Calu3 (cell line): ENCODE measurements at regions not wholly inside any gene's neighbourhood (a gene's known extent, or its start where the extent isn't known, plus 50 kb on each side); places are given as distances from the start of the nearest gene placed in this dataset.

Experiments used
- BruUV-seq: library from RNA; stranded (reverse); fragments of 400-500 nt; replicated peaks from 2 replicates; lab custom pipeline; 2021; lab: Mats Ljungman, UMichigan
- CTCF ChIA-PET: fragments of 300-600 bp; sonication (Branson Sonifier 250); formaldehyde crosslinking; loops from one replicate; lab custom pipeline; 2022; ENCODE audit warnings: antibody characterized with exemption; lab: Charles Lee
- DNase-seq: peaks from one replicate; pipeline ENCODE4 v3.0.0; 2022
- H3K27ac Mint-ChIP-seq: one replicate; pipeline ENCODE4 v1.8.0; 2022; ENCODE audit warnings: mixed read lengths; ENCODE audit not compliant: unreplicated experiment
- H3K27me3 Mint-ChIP-seq: one replicate; pipeline ENCODE4 v1.8.0; 2022; ENCODE audit warnings: mixed read lengths; ENCODE audit not compliant: unreplicated experiment
- H3K36me3 Mint-ChIP-seq: one replicate; pipeline ENCODE4 v1.8.0; 2022; ENCODE audit warnings: mild to moderate bottlenecking, moderate library complexity, mixed read lengths; ENCODE audit not compliant: insufficient read depth, unreplicated experiment
- H3K4me1 Mint-ChIP-seq: one replicate; pipeline ENCODE4 v1.8.0; 2022; ENCODE audit warnings: mild to moderate bottlenecking, low read depth, mixed read lengths; ENCODE audit not compliant: unreplicated experiment
- H3K4me3 Mint-ChIP-seq: one replicate; pipeline ENCODE4 v1.8.0; 2022; ENCODE audit warnings: mild to moderate bottlenecking, low read depth, moderate library complexity, mixed read lengths; ENCODE audit not compliant: unreplicated experiment
- H3K9me3 Mint-ChIP-seq: one replicate; pipeline ENCODE4 v1.8.0; 2022; ENCODE audit warnings: low read depth, mixed read lengths; ENCODE audit not compliant: unreplicated experiment
- intact Hi-C: fragments of 100-400 bp; cut with micrococcal nuclease; formaldehyde crosslinking; loops from one replicate; pipeline ENCODE4 v1.10.0; 2022; ENCODE audit not compliant: unreplicated experiment
- TF ChIP-seq, protein P1 (sequence below): fragments of 200-600 bp; IDR thresholded peaks from one replicate; pipeline ENCODE4 v1.8.0; 2022; ENCODE audit warnings: antibody characterized with exemption; ENCODE audit not compliant: unreplicated experiment

DNA sequence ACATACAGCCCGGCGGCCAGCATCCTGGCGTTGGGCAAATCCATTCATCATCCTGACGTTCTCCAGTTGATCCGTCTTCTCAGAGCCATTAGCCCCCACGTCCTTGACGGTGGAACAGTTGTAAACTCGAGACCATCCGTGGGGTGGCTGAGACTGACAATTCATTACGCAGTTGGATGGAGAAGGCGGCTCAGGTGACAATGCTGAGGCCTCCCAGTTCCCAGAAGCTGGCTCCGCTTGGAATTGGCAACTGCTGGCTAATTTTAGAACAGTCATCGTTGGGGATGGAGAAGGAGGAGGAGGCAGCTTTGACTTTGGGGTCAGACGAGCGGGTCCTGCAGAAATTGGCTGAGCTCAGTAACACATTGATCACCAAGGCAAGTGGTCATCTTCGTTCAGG, 186.5 kb downstream of the PHETA1 start:
- H3K9me3 Mint-ChIP-seq, result no peaks in the 10 kb centered on the region
- TF ChIP-seq, protein P1, sequence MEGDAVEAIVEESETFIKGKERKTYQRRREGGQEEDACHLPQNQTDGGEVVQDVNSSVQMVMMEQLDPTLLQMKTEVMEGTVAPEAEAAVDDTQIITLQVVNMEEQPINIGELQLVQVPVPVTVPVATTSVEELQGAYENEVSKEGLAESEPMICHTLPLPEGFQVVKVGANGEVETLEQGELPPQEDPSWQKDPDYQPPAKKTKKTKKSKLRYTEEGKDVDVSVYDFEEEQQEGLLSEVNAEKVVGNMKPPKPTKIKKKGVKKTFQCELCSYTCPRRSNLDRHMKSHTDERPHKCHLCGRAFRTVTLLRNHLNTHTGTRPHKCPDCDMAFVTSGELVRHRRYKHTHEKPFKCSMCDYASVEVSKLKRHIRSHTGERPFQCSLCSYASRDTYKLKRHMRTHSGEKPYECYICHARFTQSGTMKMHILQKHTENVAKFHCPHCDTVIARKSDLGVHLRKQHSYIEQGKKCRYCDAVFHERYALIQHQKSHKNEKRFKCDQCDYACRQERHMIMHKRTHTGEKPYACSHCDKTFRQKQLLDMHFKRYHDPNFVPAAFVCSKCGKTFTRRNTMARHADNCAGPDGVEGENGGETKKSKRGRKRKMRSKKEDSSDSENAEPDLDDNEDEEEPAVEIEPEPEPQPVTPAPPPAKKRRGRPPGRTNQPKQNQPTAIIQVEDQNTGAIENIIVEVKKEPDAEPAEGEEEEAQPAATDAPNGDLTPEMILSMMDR, result no peak
- H3K27ac Mint-ChIP-seq, result no peak overlapping the region
- H3K4me3 Mint-ChIP-seq, result no peak overlapping the region
- no TSS peak for BruUV-seq
- no peak for DNase-seq
- H3K4me1 Mint-ChIP-seq, result no peaks in the 10 kb centered on the region
- H3K36me3 Mint-ChIP-seq, result no peaks in the 10 kb centered on the region
- CTCF ChIA-PET, result no interaction called here
- intact Hi-C loops, result no loop called here
- H3K27me3 Mint-ChIP-seq, result peaks cover 99% of the 10 kb centered on the region

DNA sequence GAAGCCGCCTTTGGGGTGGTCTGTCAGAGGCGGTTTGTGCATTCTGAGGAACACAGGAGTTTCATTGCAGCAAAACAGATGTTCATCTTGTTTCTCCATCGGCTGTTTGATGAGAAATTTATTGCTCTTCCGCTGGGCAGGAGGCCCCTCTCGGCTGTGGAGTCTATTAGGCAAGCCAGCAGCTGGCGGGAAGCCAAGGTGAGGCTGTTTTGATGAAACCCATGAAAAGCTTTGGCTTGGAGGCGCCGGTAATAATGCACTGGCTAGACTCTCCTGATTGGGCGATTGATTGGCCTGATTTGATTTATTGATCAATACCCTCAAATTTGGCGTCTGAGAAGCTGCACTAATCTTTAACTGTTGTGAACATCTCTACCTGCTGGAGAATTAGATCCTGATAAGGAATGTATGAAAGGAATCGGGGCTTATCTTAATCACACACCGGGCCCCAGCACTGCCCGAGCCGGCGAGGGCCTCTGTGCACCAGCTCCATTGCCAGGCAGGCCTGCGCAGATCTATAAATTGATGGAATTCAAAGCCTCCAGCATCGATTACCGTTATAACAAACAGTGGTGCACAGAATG, 187.7 kb downstream of the PHETA1 start:
- CTCF ChIA-PET, result no interaction called here
- no peaks in the 10 kb centered on the region for H3K4me1 Mint-ChIP-seq
- TF ChIP-seq, protein P1, result no peak

DNA sequence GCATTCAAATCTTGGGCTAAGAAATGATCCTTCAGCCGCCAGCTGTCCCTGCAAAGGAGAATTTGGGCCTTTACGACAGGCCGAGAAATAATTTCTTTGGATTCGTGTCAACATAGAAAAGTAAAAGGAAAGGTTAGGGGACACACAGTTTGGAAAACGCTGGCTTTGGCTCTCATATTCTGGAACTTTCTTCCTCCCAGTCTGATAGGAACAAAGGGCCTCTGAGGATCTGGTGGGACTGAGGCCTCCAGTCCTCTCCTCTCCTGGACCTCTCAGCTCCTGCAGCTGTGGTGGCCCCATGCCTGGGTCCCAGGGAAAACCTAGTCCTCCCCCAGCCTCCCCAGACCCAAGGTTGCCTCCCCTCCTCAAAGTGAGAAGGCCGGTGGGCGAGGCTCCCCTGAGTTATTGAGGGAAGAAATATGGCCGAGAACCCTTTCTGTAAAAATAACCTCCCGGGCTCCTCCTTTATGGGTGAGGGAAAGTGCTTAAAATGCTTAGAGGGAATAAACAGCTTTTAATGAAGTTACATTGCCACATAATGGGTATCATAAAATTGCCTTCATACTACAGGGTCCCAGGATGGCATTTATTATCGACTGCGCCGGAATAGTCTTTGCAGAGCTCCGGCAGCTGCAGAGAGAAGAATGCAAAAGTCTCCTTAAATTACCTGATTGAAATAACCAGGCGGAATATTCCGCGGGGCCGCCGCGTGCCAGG, 188.3 kb downstream of the PHETA1 start:
- Mint-ChIP-seq H3K4me3 (no peak overlapping the region), H3K4me1 (no peaks in the 10 kb centered on the region)
- DNase-seq, result no peak

More for the DNA sequence above, 187.7 kb downstream of the PHETA1 start:
- Mint-ChIP-seq H3K27me3 (peaks cover 99% of the 10 kb centered on the region), H3K4me3 (no peak overlapping the region), H3K27ac (no peak overlapping the region), H3K36me3 (no peaks in the 10 kb centered on the region), H3K9me3 (no peaks in the 10 kb centered on the region)
- no peak for DNase-seq
- intact Hi-C loops, result no loop called here
- no TSS peak for BruUV-seq

DNA sequence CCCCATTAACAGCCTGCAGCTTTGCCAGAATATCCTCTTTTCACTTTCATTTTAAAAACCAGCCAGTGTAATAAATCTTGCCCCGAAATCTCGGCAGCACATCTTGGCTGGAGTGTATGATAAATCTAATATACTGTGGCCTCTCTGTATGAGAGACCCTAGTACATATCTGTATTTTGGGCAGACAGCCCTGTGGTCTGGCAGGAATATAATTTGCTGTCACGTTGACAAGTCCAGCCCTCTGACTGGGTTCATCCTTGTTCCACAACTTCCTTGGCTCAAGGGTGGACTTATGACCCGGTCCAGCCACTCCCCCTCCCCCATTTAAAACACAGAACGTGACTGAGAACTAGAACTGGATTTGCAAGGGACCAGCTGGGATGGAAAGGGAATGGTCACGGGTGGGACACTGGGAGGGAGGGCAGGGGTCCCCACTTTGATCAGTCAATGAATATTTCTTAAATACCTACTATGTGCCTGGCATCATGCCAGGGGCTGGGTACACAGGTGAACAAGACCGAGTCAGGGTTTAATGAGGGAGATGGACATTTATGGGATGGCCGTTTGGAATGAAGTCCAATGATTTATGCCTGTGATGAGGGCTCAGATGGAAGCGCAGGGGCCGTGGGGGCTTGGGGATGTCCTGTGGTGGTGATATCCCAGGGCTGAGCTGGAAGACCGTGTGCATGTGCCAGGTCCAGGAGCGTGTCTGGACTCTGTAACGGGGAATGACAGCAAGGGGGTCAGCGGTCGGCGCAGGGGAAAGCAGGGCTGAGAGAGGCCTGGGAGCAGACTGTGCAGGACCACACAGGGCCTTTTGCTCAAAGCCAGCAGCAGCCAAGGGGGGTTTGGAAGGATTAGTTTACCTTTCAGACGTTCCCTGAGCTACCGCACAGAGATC, 190.5 kb downstream of the PHETA1 start:
- intact Hi-C loops, result no loop called here
- TF ChIP-seq, protein P1, result no peak
- no peaks in the 10 kb centered on the region for H3K4me1 Mint-ChIP-seq
- H3K27me3 Mint-ChIP-seq, result peaks cover 100% of the 10 kb centered on the region
- H3K9me3 Mint-ChIP-seq, result no peaks in the 10 kb centered on the region
- H3K4me3 Mint-ChIP-seq, result no peak overlapping the region
- H3K27ac Mint-ChIP-seq, result no peak overlapping the region
- no TSS peak for BruUV-seq
- CTCF ChIA-PET, result no interaction called here
- no peaks in the 10 kb centered on the region for H3K36me3 Mint-ChIP-seq
- DNase-seq, result no peak

More for the DNA sequence above, 188.3 kb downstream of the PHETA1 start:
- Mint-ChIP-seq H3K27me3 (peaks cover 99% of the 10 kb centered on the region), H3K27ac (no peak overlapping the region), H3K36me3 (no peaks in the 10 kb centered on the region), H3K9me3 (no peaks in the 10 kb centered on the region)
- intact Hi-C loops, result no loop called here
- TF ChIP-seq, protein P1, result no peak
- CTCF ChIA-PET, result no interaction called here
- no TSS peak for BruUV-seq
